HG03045 (cell line): ENCODE measurements at regions not wholly inside any gene's neighbourhood (a gene's known extent, or its start where the extent isn't known, plus 50 kb on each side); places are given as distances from the start of the nearest gene placed in this dataset.

Experiments used
- ATAC-seq: cut with Tn5 transposase; IDR thresholded peaks from one replicate; pipeline ENCODE4 v1.9.1; 2021; ENCODE audit warnings: mild to moderate bottlenecking, moderate library complexity; ENCODE audit not compliant: unreplicated experiment

GRCh38 chr2:136207030-136207623 lies 89.2 kb upstream of the CXCR4 start:
- peak; percentile 63 for ATAC-seq

- peak; percentile 95 for ATAC-seq
These were observed 88.7 kb upstream of the CXCR4 start for GRCh38 chr2:136206613-136207012.

- no peak for ATAC-seq
These were observed 87.7 kb upstream of the CXCR4 start for GRCh38 chr2:136205615-136206014.

- ATAC-seq: no peak
These were observed 87.0 kb upstream of the CXCR4 start for GRCh38 chr2:136204971-136205370.

GRCh38 chr2:136195226-136195625 lies 77.3 kb upstream of the CXCR4 start:
- no peak for ATAC-seq

- ATAC-seq: no peak
These were observed 73.1 kb upstream of the CXCR4 start for GRCh38 chr2:136191041-136191440.

- ATAC-seq: no peak
These were observed 71.4 kb upstream of the CXCR4 start for GRCh38 chr2:136189221-136189782.

- ATAC-seq: no peak
These were observed 70.1 kb upstream of the CXCR4 start for GRCh38 chr2:136188086-136188485.

GRCh38 chr2:136185981-136186776 lies 68.2 kb upstream of the CXCR4 start:
- ATAC-seq: no peak

GRCh38 chr2:136183097-136183496 lies 65.1 kb upstream of the CXCR4 start:
- ATAC-seq: no peak

GRCh38 chr2:136182315-136182714 lies 64.4 kb upstream of the CXCR4 start:
- ATAC-seq: no peak

GRCh38 chr2:136179602-136179975 lies 61.6 kb upstream of the CXCR4 start:
- no peak for ATAC-seq

GRCh38 chr2:136178941-136179601 lies 61.1 kb upstream of the CXCR4 start:
- ATAC-seq: no peak

GRCh38 chr2:136175868-136176267 lies 57.9 kb upstream of the CXCR4 start:
- ATAC-seq: no peak

- ATAC-seq: no peak
These were observed 57.5 kb upstream of the CXCR4 start for GRCh38 chr2:136175466-136175865.

- no peak for ATAC-seq
These were observed 55.2 kb upstream of the CXCR4 start for GRCh38 chr2:136173126-136173525.

- no peak for ATAC-seq
These were observed 53.3 kb upstream of the CXCR4 start for GRCh38 chr2:136171223-136171622.

GRCh38 chr2:136168720-136169119 lies 50.8 kb upstream of the CXCR4 start:
- no peak for ATAC-seq

- no peak for ATAC-seq
These were observed 49.9 kb upstream of the CXCR4 start for GRCh38 chr2:136167721-136168475.
